Panc1 (cell line): ENCODE measurements at regions not wholly inside any gene's neighbourhood (a gene's known extent, or its start where the extent isn't known, plus 50 kb on each side); places are given as distances from the start of the nearest gene placed in this dataset.
"Not testable (repeated sequence)": the region's sequence is repeated elsewhere in the genome, so short reads cannot be mapped to it uniquely, and the experiment has no call there.

Experiments
- CTCF ChIP-seq: fragments of 450-650 bp; IDR thresholded peaks from 2 replicates; pipeline ENCODE4 v1.5.1; 2017; ENCODE audit warnings: mild to moderate bottlenecking
- POLR2AphosphoS5 ChIP-seq: IDR thresholded peaks from 2 replicates; pipeline ENCODE4 v1.6.1; 2012; ENCODE audit warnings: mild to moderate bottlenecking, low read depth, low read length, moderate library complexity
- REST ChIP-seq, 2 experiments: IDR thresholded peaks; 2 replicates each; pipeline ENCODE4 v1.6.1; 2011 to 2012; ENCODE audit warnings: low read depth in 2 of 2, control low read depth in 1 of 2, low read length in 1 of 2, mild to moderate bottlenecking in 1 of 2, moderate library complexity in 1 of 2; ENCODE audit not compliant: insufficient read depth in 1 of 2
- TCF7L2 ChIP-seq: IDR thresholded peaks from 2 replicates; pipeline ENCODE4 v1.6.1; 2011; ENCODE audit warnings: mild to moderate bottlenecking, low read depth, low read length, inconsistent platforms

- TF ChIP-seq CTCF; POLR2AphosphoS5; REST (IDR thresholded peaks at IDR 0.05; ENCODE audit: insufficient read depth in 1 of 2, low read depth in 2 of 2, low read length in 1 of 2); TCF7L2: not testable (repeated sequence)
These were observed 882.4 kb downstream of the DIPK2A start for GRCh38 chr3:144854020-144854419.
